ENCODE measurements at regions not wholly inside any gene's neighbourhood (a gene's known extent, or its start where the extent isn't known, plus 50 kb on each side); places are given as distances from the start of the nearest gene placed in this dataset.
"Not testable (repeated sequence)": the region's sequence is repeated elsewhere in the genome, so short reads cannot be mapped to it uniquely, and the experiment has no call there.

DNA sequence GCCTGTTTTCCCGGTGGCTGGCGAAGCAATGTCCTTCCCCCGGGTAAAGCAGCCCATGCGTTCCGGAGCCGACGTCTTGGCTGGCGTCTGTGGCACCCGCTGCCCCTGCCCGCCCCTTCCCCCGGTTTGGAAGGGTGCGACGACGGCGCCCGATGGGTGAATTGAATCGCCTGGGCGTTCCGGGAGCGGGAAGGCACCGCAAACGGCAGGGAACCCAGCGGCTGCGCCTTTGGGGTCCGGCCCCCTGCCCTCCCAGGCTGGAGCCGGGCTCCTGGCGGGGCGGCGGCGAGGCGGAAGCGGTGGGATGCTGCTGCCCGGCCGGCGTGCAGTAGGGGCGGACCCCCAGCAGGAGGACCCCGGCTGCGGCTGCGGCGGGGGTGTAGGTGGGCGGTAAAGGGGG, 123.6 kb upstream of the RHOU start:
- H3K4me3 Mint-ChIP-seq; H3K36me3 Mint-ChIP-seq; CTCF ChIA-PET; H3K4me1 Mint-ChIP-seq (ENCODE audit: low read depth); intact Hi-C loops (cut with micrococcal nuclease); DNase-seq; H3K27ac Mint-ChIP-seq; POLR2A ChIA-PET; H3K27me3 Mint-ChIP-seq; H3K9me3 Mint-ChIP-seq: not testable (repeated sequence)

DNA sequence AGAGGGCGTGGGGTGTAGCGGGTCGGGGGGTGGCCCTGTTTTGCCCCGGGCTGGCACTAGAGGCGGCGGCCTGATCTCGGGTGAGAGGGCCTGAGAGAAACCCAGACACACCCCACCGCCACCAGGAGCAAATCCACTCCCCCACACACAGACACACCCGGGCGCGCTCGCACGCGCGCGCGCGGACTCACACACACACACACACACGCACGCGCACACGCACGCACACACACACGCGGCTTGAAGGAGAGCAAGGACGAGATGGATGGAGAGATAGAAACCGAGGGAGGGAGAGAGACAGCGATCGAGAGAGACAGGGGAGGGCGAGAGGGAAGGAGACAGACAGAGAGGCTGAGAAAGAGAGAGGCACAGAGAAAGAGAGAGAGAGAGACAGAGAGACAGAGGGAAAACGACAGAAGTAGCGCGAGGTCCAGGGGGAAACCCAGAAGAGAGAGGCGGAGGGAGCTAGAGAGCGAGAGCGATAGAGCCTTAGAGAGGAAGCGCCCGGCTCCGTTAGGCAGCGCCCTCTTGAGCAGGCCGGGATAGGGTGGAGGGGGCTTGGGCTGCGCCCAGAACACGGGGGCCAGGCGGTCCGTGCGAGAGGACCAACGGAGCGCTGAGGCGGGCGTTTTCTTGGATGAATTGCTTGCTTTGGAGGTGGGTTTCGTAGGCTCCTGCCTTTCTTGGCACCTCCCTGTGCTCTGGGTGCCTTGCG, 113.1 kb upstream of the RHOU start:
- DNase-seq; H3K27ac Mint-ChIP-seq; H3K4me1 Mint-ChIP-seq (ENCODE audit: low read depth); CTCF ChIA-PET; H3K4me3 Mint-ChIP-seq; POLR2A ChIA-PET; H3K27me3 Mint-ChIP-seq; H3K9me3 Mint-ChIP-seq; intact Hi-C loops (cut with micrococcal nuclease); H3K36me3 Mint-ChIP-seq: not testable (repeated sequence)

GRCh38 chr1:228626481-228626880, 108.8 kb upstream of the RHOU start:
- POLR2A ChIA-PET; DNase-seq; H3K4me1 Mint-ChIP-seq (ENCODE audit: low read depth); H3K4me3 Mint-ChIP-seq; H3K27ac Mint-ChIP-seq; H3K27me3 Mint-ChIP-seq; CTCF ChIA-PET; H3K9me3 Mint-ChIP-seq; intact Hi-C loops (cut with micrococcal nuclease); H3K36me3 Mint-ChIP-seq: not testable (repeated sequence)

DNA sequence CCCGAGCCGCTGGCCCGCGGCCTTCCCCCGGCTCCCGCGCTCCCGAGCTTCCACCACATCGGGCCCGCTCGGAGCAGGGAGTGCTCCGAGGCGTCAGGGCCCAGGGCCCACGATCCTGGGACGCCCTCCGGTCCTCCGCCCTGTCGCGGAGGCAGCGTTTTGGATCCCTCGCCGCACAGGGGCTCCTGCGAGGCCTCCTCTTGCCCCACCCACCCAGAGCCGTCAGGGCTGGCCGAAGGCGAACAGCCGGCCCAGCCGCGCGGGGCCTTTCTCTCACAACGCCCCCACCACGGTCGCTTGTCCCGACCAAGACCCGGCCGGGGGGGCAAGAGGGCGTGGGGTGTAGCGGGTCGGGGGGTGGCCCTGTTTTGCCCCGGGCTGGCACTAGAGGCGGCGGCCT, 102.4 kb upstream of the RHOU start:
- H3K36me3 Mint-ChIP-seq; POLR2A ChIA-PET; H3K4me1 Mint-ChIP-seq (ENCODE audit: low read depth); H3K27ac Mint-ChIP-seq; H3K9me3 Mint-ChIP-seq; DNase-seq; H3K27me3 Mint-ChIP-seq; intact Hi-C loops (cut with micrococcal nuclease); H3K4me3 Mint-ChIP-seq; CTCF ChIA-PET: not testable (repeated sequence)

GRCh38 chr1:228635304-228635703, 100.0 kb upstream of the RHOU start:
- POLR2A ChIA-PET; CTCF ChIA-PET; H3K36me3 Mint-ChIP-seq; H3K4me3 Mint-ChIP-seq; intact Hi-C loops (cut with micrococcal nuclease); H3K27me3 Mint-ChIP-seq; H3K4me1 Mint-ChIP-seq (ENCODE audit: low read depth); H3K27ac Mint-ChIP-seq; H3K9me3 Mint-ChIP-seq: not testable (repeated sequence)
- DNase-seq: peak; percentile 42

DNA sequence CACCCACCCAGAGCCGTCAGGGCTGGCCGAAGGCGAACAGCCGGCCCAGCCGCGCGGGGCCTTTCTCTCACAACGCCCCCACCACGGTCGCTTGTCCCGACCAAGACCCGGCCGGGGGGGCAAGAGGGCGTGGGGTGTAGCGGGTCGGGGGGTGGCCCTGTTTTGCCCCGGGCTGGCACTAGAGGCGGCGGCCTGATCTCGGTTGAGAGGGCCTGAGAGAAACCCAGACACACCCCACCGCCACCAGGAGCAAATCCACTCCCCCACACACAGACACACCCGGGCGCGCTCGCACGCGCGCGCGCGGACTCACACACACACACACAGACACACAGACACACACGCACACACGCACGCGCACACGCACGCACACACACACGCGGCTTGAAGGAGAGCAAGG, 97.8 kb upstream of the RHOU start:
- not testable (repeated sequence) for H3K27me3 Mint-ChIP-seq

DNA sequence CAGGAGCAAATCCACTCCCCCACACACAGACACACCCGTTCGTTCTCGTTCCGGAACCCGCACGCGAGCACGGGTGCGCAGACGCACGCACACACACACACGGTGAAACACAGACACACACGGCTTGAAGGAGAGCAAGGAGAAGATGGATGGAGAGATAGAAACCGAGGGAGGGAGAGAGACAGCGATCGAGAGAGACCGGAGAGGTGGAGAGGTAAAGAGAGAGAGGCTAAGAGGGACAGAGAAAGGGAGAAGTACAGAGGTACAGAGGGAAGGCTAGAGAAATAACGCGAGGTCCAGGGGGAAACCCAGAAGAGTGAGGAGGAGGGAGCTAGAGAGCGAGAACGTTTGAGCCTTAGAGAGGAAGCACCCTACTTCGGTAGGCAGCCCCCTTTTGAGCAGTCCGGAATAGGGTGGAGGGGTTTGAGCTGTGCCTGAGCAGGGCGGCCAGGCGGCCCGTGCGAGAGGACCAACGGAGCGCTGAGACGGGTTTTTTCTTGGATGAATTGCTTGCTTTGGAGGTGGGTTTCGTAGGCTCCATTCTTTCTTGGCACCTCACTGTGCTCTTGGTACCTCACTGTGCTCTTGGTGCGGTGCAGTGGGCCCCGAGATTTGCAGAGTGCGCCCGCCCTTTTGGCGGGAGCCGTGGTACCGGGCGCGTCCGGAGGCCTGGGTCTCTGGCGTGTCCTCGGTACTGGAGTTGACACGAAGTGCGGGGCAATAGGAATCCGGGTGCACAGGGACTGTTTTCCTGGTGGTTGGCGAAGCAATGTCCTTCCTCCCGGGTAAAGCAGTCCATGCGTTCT, 88.4 kb upstream of the RHOU start:
- H3K9me3 Mint-ChIP-seq: no peaks in the 10 kb centered on the region
- H3K4me1 Mint-ChIP-seq (ENCODE audit: low read depth): peaks cover 16% of the 10 kb centered on the region
- intact Hi-C loops (cut with micrococcal nuclease): no loop called here

More for the DNA sequence above, 97.8 kb upstream of the RHOU start:
- H3K27ac Mint-ChIP-seq; intact Hi-C loops (cut with micrococcal nuclease); H3K4me3 Mint-ChIP-seq; H3K9me3 Mint-ChIP-seq; H3K4me1 Mint-ChIP-seq (ENCODE audit: low read depth); CTCF ChIA-PET; POLR2A ChIA-PET; DNase-seq; H3K36me3 Mint-ChIP-seq: not testable (repeated sequence)

DNA sequence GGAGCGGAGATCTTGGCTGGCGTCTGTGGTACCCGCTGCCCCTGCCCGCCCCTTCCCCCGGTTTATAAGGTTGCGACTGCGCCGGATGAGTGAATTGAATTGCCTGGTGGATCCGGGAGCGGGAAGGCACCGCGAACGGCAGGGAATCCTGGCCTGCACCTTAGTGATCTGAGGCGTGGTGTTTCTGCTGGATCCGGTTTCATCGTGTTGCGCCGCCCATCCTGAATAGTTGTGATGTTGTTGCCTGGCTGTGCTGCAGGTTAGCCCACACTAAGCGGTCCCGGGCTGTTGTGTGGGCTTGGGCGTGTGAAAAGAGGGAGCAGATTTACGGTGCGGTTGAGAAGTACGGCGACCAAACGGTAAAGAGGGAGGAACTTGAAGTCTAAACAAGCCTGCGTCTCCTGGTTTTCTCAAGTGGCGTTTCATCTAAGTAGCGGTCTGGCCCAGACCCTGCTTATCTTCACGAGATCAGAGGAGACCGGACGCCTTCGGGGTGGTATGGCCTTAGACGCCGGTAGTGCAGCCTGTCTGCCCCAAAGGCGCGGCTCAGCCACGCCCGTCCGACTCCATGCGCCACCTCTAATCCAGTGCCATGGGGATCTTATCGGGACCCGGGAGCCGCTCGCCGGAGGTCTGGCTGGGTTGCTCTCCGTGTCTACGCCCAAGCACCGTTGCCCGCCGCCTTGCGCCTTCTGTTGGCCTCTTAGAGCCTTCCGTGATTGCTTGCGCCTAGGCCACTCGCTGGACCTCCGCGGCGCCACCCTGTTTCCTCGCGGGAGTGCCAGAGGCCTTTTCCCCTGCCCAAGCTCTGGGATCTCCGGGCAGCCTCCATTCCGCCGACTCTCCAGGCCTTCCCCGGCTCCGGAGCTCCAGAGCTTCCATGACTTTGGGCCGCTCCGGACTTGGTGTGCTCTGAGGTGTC, 87.5 kb upstream of the RHOU start:
- Mint-ChIP-seq H3K9me3 (no peaks in the 10 kb centered on the region), H3K27ac (no peak overlapping the region), H3K27me3 (peaks cover 47% of the 10 kb centered on the region), H3K4me3 (peak overlapping the region; percentile 74), H3K4me1 (ENCODE audit: low read depth) (peaks cover 16% of the 10 kb centered on the region), H3K36me3 (no peaks in the 10 kb centered on the region)
- intact Hi-C loops (cut with micrococcal nuclease): no loop called here
- ChIA-PET POLR2A (no interaction called here), CTCF (interaction anchor here (1.0 kb wide), 1 partner anchor 147 kb away, joined by 3 read pairs; no protein-coding TSS in a partner anchor)
- peak; percentile 38 for DNase-seq

More for the DNA sequence above, 88.4 kb upstream of the RHOU start:
- H3K27ac Mint-ChIP-seq: peak overlapping the region; percentile 8
- ChIA-PET CTCF (interaction anchor here (1.0 kb wide), 1 partner anchor 146 kb away, joined by 3 read pairs; no protein-coding TSS in a partner anchor), POLR2A (no interaction called here)
- H3K36me3 Mint-ChIP-seq: no peaks in the 10 kb centered on the region
- peak overlapping the region; percentile 74 for H3K4me3 Mint-ChIP-seq
- peaks cover 42% of the 10 kb centered on the region for H3K27me3 Mint-ChIP-seq
- DNase-seq: peak; percentile 47

DNA sequence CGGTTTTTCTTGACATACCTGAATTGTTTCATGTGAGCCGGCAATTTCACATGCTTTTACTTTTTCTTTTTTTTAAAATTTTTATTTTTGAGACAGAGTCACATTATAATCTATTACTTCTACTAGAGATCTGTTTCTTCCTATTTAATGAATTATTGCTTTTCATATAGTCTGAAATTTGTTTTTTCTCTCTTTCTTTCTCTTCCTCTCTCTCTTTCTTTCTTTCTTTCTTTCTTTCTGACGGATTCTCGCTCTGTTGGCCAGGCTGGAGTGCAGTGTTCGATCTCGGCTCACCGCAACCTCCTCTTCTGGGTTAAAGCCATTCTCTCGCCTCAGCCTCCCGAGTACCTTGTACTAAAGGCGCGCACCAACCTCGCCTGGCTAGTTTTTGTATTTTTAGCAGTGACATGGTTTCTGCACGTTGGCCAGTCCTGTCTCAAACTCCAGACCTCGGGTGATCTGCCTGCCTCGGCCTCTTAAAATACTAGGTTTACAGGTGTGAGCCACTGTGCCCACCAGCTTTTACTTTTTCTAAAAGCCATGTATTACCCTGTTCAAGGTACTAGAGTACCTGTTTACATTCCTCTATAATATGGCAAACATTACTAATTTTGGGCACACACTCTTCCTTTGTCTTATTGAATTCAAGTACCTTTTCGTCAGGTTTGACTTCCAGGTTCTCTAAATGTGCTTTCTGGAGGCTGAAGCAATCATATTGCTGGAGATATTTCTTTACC, 86.5 kb upstream of the RHOU start:
- ChIA-PET POLR2A (no interaction called here), CTCF (no interaction called here)
- Mint-ChIP-seq H3K4me1 (ENCODE audit: low read depth) (peaks cover 16% of the 10 kb centered on the region), H3K27me3 (peaks cover 50% of the 10 kb centered on the region), H3K9me3 (no peaks in the 10 kb centered on the region), H3K36me3 (no peaks in the 10 kb centered on the region), H3K27ac (no peak overlapping the region), H3K4me3 (no peak overlapping the region)
- intact Hi-C loops (cut with micrococcal nuclease): no loop called here
- DNase-seq: no peak

DNA sequence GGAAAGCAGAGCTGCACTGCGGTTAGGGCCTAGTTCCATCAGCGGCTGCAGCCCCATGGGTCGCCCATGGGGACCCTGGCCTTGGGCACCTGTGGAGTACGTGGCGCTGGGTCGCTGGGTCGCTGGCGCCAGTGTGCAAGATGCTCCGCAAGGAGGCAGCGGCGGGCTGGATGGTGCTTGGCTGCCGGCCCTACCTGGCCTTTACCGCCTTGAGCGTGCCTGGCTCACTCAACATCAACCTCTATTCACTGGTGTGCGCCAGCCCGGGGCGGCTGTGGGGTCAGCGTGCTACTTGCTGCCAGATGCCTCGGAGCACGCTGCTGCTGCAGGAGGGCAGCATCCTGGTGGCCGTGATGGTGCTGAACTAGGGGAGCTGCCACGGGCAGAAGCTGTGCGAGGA, 85.1 kb upstream of the RHOU start:
- H3K4me1 Mint-ChIP-seq (ENCODE audit: low read depth): peaks cover 16% of the 10 kb centered on the region
- intact Hi-C loops (cut with micrococcal nuclease): no loop called here
- H3K9me3 Mint-ChIP-seq: no peaks in the 10 kb centered on the region
- ChIA-PET CTCF (no interaction called here), POLR2A (no interaction called here)
- H3K36me3 Mint-ChIP-seq: no peaks in the 10 kb centered on the region
- no peak for DNase-seq
- H3K27ac Mint-ChIP-seq: no peak overlapping the region
- H3K4me3 Mint-ChIP-seq: no peak overlapping the region
- H3K27me3 Mint-ChIP-seq: peaks cover 57% of the 10 kb centered on the region

- ChIA-PET POLR2A (no interaction called here), CTCF (interaction anchor here (0.5 to 1.0 kb wide), 2 partner anchors 13 to 191 kb away, joined by 3 read pairs; no protein-coding TSS in a partner anchor)
- Mint-ChIP-seq H3K9me3 (no peaks in the 10 kb centered on the region), H3K27ac (no peak overlapping the region), H3K36me3 (no peaks in the 10 kb centered on the region), H3K4me1 (ENCODE audit: low read depth) (peaks cover 16% of the 10 kb centered on the region), H3K4me3 (no peak overlapping the region), H3K27me3 (peaks cover 61% of the 10 kb centered on the region)
- intact Hi-C loops (cut with micrococcal nuclease): no loop called here
- DNase-seq: no peak
Measured at GRCh38 chr1:228650946-228651345, 84.3 kb upstream of the RHOU start.

- Mint-ChIP-seq H3K27ac (no peak overlapping the region), H3K9me3 (no peaks in the 10 kb centered on the region)
- POLR2A ChIA-PET: no interaction called here
Measured at GRCh38 chr1:228652116-228652515, 83.2 kb upstream of the RHOU start.

More at GRCh38 chr1:228652116-228652515, 83.2 kb upstream of the RHOU start:
- H3K4me1 Mint-ChIP-seq (ENCODE audit: low read depth): peaks cover 10% of the 10 kb centered on the region
- intact Hi-C loops (cut with micrococcal nuclease): no loop called here
- DNase-seq: no peak
- no peak overlapping the region for H3K4me3 Mint-ChIP-seq
- no peaks in the 10 kb centered on the region for H3K36me3 Mint-ChIP-seq
- CTCF ChIA-PET: interaction anchor here (1.0 kb wide), 1 partner anchor 12 kb away, joined by 3 read pairs; no protein-coding TSS in a partner anchor
- H3K27me3 Mint-ChIP-seq: peaks cover 56% of the 10 kb centered on the region

All from activated CD4-positive, alpha-beta memory T cell treated with anti-CD3 and anti-CD28 coated beads for 36 hours (primary cell).